Activated T-cell treated with anti-CD3 and anti-CD28 coated beads, Interleukin-2, amount 50 U/mL, for 48 hours (primary cell): ENCODE measurements at regions not wholly inside any gene's neighbourhood (a gene's known extent, or its start where the extent isn't known, plus 50 kb on each side); places are given as distances from the start of the nearest gene placed in this dataset.
A peak's percentile ranks its signal among the peaks of the same experiment; 100 is the strongest.

Experiments used
- DNase-seq, 2 experiments: peaks; one replicate each; pipeline ENCODE4 v3.0.0-alpha.2; 2020

GRCh38 chr6:166106076-166106686 is 61.5 kb downstream of the TBXT start:
- peak; percentile 77 to 78 for DNase-seq

GRCh38 chr6:166105341-166106075 is 62.1 kb downstream of the TBXT start:
- DNase-seq = no peak

GRCh38 chr6:166104872-166105271 is 62.8 kb downstream of the TBXT start:
- no peak for DNase-seq

- no peak for DNase-seq
Measured at GRCh38 chr6:166104107-166104506, 63.5 kb downstream of the TBXT start.

GRCh38 chr6:166101819-166102419 is 65.7 kb downstream of the TBXT start:
- DNase-seq = no peak

- DNase-seq = peak; percentile 69 to 76
Measured at GRCh38 chr6:166097914-166098522, 69.6 kb downstream of the TBXT start.

- no peak for DNase-seq
Measured at GRCh38 chr6:166087852-166088251, 79.8 kb downstream of the TBXT start.

GRCh38 chr6:166087246-166087645 is 80.4 kb downstream of the TBXT start:
- no peak for DNase-seq

GRCh38 chr6:166085500-166085899 is 82.2 kb downstream of the TBXT start:
- no peak for DNase-seq

GRCh38 chr6:166084951-166085350 is 82.7 kb downstream of the TBXT start:
- DNase-seq = no peak

GRCh38 chr6:166079841-166080240 is 87.8 kb downstream of the TBXT start:
- DNase-seq = no peak

- DNase-seq = no peak
Measured at GRCh38 chr6:166078294-166078693, 89.4 kb downstream of the TBXT start.

GRCh38 chr6:166076625-166077024 is 91.0 kb downstream of the TBXT start:
- no peak for DNase-seq

GRCh38 chr6:166075925-166076324 is 91.7 kb downstream of the TBXT start:
- DNase-seq = no peak

GRCh38 chr6:166075186-166075585 is 92.5 kb downstream of the TBXT start:
- no peak for DNase-seq

GRCh38 chr6:166073082-166073481 is 94.6 kb downstream of the TBXT start:
- no peak for DNase-seq

GRCh38 chr6:166068768-166069167 is 98.9 kb downstream of the TBXT start:
- no peak for DNase-seq

GRCh38 chr6:166058064-166058739 is 109.4 kb downstream of the TBXT start:
- no peak for DNase-seq

- DNase-seq = no peak
Measured at GRCh38 chr6:166057431-166057830, 110.2 kb downstream of the TBXT start.

GRCh38 chr6:166056637-166057036 is 111.0 kb downstream of the TBXT start:
- no peak for DNase-seq

GRCh38 chr6:166055801-166056200 is 111.8 kb downstream of the TBXT start:
- DNase-seq = no peak

GRCh38 chr6:166052837-166053236 is 114.8 kb downstream of the TBXT start:
- no peak for DNase-seq

- no peak for DNase-seq
Measured at GRCh38 chr6:166050559-166050958, 117.1 kb downstream of the TBXT start.
